OCI-LY1 (cell line): ENCODE measurements at regions not wholly inside any gene's neighbourhood (a gene's known extent, or its start where the extent isn't known, plus 50 kb on each side); places are given as distances from the start of the nearest gene placed in this dataset.

Experiments
- H2AFZ ChIP-seq: fragments of 200-600 bp; sonication (generic), shearing (Covaris generic); 2 replicates; pipeline ENCODE4 v1.6.0; 2014; ENCODE audit warnings: antibody characterized with exemption, mild to moderate bottlenecking, low read length
- H3F3A ChIP-seq: fragments of 200-600 bp; sonication (generic), shearing (Covaris generic); 2 replicates; pipeline ENCODE4 v1.6.0; 2014; ENCODE audit warnings: mild to moderate bottlenecking, antibody characterized with exemption, low read length, moderate library complexity; ENCODE audit not compliant: insufficient read depth
- H3K27ac ChIP-seq: fragments of 200-600 bp; sonication (generic); 2 replicates; pipeline ENCODE4 v1.5.1; 2014; ENCODE audit warnings: low read length, mixed run types, mild to moderate bottlenecking, low read depth; ENCODE audit not compliant: poor library complexity, severe bottlenecking
- H3K27me3 ChIP-seq: fragments of 200-600 bp; sonication (generic); 2 replicates; pipeline ENCODE4 v1.6.0; 2014; ENCODE audit warnings: antibody characterized with exemption, mild to moderate bottlenecking, low read length, moderate library complexity; ENCODE audit not compliant: insufficient read depth
- H3K36me3 ChIP-seq: fragments of 200-600 bp; sonication (generic); 2 replicates; pipeline ENCODE4 v1.6.1; 2014; ENCODE audit warnings: mild to moderate bottlenecking, antibody characterized with exemption, low read length, moderate library complexity, mixed read lengths; ENCODE audit not compliant: insufficient read depth
- H3K4me1 ChIP-seq: fragments of 200-600 bp; sonication (generic); 2 replicates; pipeline ENCODE4 v1.5.1; 2014; ENCODE audit warnings: mild to moderate bottlenecking, low read length, moderate library complexity; ENCODE audit not compliant: insufficient read depth, severe bottlenecking
- H3K4me2 ChIP-seq: fragments of 200-600 bp; sonication (generic), shearing (Covaris generic); 2 replicates; pipeline ENCODE4 v1.6.1; 2014; ENCODE audit warnings: low read length
- H3K4me3 ChIP-seq: fragments of 200-600 bp; sonication (generic); 2 replicates; pipeline ENCODE4 v1.5.1; 2014; ENCODE audit warnings: low read length, low read depth, mild to moderate bottlenecking, mixed read lengths; ENCODE audit not compliant: poor library complexity, severe bottlenecking
- H3K79me2 ChIP-seq: fragments of 200-600 bp; shearing (Covaris generic); 2 replicates; pipeline ENCODE4 v1.6.1; 2016; ENCODE audit warnings: mixed run types, low read length, mixed read lengths; ENCODE audit not compliant: insufficient read depth
- H3K9ac ChIP-seq: fragments of 200-600 bp; sonication (generic), shearing (Covaris generic); 2 replicates; pipeline ENCODE4 v1.6.1; 2014; ENCODE audit warnings: mild to moderate bottlenecking, low read length, mixed read lengths
- H3K9me2 ChIP-seq: fragments of 200-600 bp; sonication (generic), shearing (Covaris generic); 2 replicates; pipeline ENCODE4 v1.6.1; 2014; ENCODE audit warnings: low read depth, mild to moderate bottlenecking, low read length, mixed read lengths
- H3K9me3 ChIP-seq: fragments of 200-600 bp; shearing (Covaris generic); 2 replicates; pipeline ENCODE4 v1.6.1; 2014; ENCODE audit warnings: low read length, mixed read lengths
- H4K20me1 ChIP-seq: fragments of 200-600 bp; sonication (generic), shearing (Covaris generic); 2 replicates; pipeline ENCODE4 v1.6.0; 2016; ENCODE audit warnings: mild to moderate bottlenecking, low read length; ENCODE audit not compliant: insufficient read depth
- EZH2 ChIP-seq: fragments of 200-600 bp; sonication (generic), shearing (Covaris generic); IDR thresholded peaks from 2 replicates; pipeline ENCODE4 v1.8.0; 2017; ENCODE audit warnings: borderline replicate concordance, mixed run types, mild to moderate bottlenecking, antibody characterized with exemption, low read length, moderate library complexity, mixed read lengths
- TF ChIP-seq, protein P1 (sequence below): fragments of 200-600 bp; sonication (generic), shearing (Covaris generic); IDR thresholded peaks from 2 replicates; pipeline ENCODE4 v1.5.1; 2017; ENCODE audit warnings: mild to moderate bottlenecking, antibody characterized with exemption, low read length, moderate library complexity, mixed read lengths

DNA sequence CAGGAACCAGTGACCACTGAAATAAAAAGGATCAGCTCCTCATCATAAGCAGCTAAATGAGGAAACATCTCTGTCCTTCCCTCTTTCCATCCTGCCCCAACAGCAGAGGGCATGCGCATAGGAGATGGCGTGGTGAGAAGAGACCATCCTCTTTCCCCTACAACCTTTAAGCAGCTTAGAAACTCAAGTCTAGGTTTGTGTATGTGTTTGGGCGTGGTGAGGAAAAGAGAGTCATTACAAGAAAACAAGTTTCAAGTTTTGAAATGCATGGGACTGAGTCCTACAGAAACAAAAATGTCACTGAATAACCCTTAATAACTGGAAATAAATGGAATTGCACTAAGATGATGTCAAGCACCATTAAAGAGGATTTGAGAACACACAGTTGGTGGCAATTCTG lies 96.4 kb upstream of the IL12B start:
- H3K27me3 ChIP-seq, result no peaks in the 10 kb centered on the region
- H3K4me1 ChIP-seq, result no peaks in the 10 kb centered on the region
- H3K9ac ChIP-seq, result no peak overlapping the region
- no peak overlapping the region for H3K27ac ChIP-seq
- no peaks in the 10 kb centered on the region for H3K79me2 ChIP-seq
- H3K4me3 ChIP-seq, result no peak overlapping the region
- H2AFZ ChIP-seq, result no peak overlapping the region
- TF ChIP-seq EZH2, result no peak
- TF ChIP-seq, protein P1, sequence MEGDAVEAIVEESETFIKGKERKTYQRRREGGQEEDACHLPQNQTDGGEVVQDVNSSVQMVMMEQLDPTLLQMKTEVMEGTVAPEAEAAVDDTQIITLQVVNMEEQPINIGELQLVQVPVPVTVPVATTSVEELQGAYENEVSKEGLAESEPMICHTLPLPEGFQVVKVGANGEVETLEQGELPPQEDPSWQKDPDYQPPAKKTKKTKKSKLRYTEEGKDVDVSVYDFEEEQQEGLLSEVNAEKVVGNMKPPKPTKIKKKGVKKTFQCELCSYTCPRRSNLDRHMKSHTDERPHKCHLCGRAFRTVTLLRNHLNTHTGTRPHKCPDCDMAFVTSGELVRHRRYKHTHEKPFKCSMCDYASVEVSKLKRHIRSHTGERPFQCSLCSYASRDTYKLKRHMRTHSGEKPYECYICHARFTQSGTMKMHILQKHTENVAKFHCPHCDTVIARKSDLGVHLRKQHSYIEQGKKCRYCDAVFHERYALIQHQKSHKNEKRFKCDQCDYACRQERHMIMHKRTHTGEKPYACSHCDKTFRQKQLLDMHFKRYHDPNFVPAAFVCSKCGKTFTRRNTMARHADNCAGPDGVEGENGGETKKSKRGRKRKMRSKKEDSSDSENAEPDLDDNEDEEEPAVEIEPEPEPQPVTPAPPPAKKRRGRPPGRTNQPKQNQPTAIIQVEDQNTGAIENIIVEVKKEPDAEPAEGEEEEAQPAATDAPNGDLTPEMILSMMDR, result no peak
- H3K4me2 ChIP-seq, result no peak overlapping the region
- H3K9me2 ChIP-seq, result no peaks in the 10 kb centered on the region
- no peaks in the 10 kb centered on the region for H3K9me3 ChIP-seq
- H3K36me3 ChIP-seq, result no peaks in the 10 kb centered on the region
- no peaks in the 10 kb centered on the region for H3F3A ChIP-seq
- no peaks in the 10 kb centered on the region for H4K20me1 ChIP-seq

DNA sequence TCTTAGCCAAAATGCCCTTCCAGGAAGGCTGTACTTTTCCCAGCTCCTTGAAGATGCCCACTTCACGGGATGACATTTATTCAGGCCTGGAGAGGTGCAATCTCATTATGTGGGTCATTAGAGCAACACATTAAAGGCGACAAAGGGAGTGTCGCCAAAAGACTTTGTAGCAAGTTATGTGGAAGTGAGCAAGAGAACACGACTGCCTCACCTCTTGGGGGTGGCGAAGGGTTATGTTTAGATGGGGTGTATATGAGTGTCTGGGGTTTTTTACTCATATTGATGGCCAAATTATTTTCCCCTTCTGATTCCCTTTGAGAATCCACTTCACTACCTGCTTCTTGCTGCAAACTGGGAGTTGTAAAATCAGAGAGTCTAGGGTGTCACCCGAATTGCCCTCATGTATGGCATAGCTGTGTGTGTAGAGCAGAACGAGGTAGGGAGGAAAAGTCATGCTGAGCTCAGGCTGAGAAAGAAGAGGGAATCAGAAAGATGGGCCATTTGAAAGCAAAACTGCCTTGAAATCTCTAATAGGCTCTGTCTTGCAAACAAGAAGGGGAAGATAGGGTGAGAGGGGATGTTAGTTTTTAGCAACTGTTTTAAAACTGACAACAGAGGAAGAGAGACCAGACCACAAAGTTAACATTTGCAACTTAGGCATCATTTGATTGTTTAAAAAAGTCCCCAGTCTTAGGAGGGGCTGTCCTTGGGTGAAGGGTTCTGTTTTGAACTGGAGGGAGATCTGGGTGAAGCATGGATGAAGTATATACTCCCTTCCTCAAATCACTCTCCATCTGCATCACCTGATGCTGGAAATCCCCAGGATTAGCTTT lies 97.1 kb upstream of the IL12B start:
- Histone ChIP-seq H3K79me2 (no peaks in the 10 kb centered on the region), H3K9me3 (no peaks in the 10 kb centered on the region), H3K9me2 (no peaks in the 10 kb centered on the region), H3F3A (no peaks in the 10 kb centered on the region), H2AFZ (no peak overlapping the region), H3K27me3 (no peaks in the 10 kb centered on the region), H3K4me2 (no peak overlapping the region), H3K27ac (no peak overlapping the region), H3K4me1 (no peaks in the 10 kb centered on the region), H4K20me1 (no peaks in the 10 kb centered on the region), H3K36me3 (no peaks in the 10 kb centered on the region), H3K9ac (no peak overlapping the region), H3K4me3 (no peak overlapping the region)
- TF ChIP-seq, protein P1, result no peak
- no peak for TF ChIP-seq EZH2

GRCh38 chr5:159430361-159431012 lies 100.2 kb upstream of the IL12B start:
- H3F3A ChIP-seq, result no peaks in the 10 kb centered on the region
- no peaks in the 10 kb centered on the region for H4K20me1 ChIP-seq
- no peak overlapping the region for H3K27ac ChIP-seq
- H3K9me3 ChIP-seq, result no peaks in the 10 kb centered on the region
- no peaks in the 10 kb centered on the region for H3K36me3 ChIP-seq
- H2AFZ ChIP-seq, result no peak overlapping the region
- no peak overlapping the region for H3K9ac ChIP-seq
- no peak for TF ChIP-seq EZH2
- TF ChIP-seq, protein P1, result no peak
- no peaks in the 10 kb centered on the region for H3K9me2 ChIP-seq
- no peaks in the 10 kb centered on the region for H3K79me2 ChIP-seq
- H3K4me2 ChIP-seq, result no peak overlapping the region
- H3K27me3 ChIP-seq, result no peaks in the 10 kb centered on the region
- H3K4me1 ChIP-seq, result no peaks in the 10 kb centered on the region
- no peak overlapping the region for H3K4me3 ChIP-seq
